KMS-11 (cell line): ENCODE measurements at regions not wholly inside any gene's neighbourhood (a gene's known extent, or its start where the extent isn't known, plus 50 kb on each side); places are given as distances from the start of the nearest gene placed in this dataset.
A peak's percentile ranks its signal among the peaks of the same experiment; 100 is the strongest.
"Not testable (repeated sequence)": the region's sequence is repeated elsewhere in the genome, so short reads cannot be mapped to it uniquely, and the experiment has no call there.

ENCODE experiments used
- H2AFZ ChIP-seq: fragments of 200-600 bp; sonication (generic); 2 replicates; pipeline ENCODE4 v1.6.1; 2016; ENCODE audit warnings: antibody characterized with exemption, mixed run types, low read depth
- H3K27ac ChIP-seq: fragments of 200-600 bp; sonication (generic); 2 replicates; pipeline ENCODE4 v1.6.1; 2016; ENCODE audit warnings: mild to moderate bottlenecking, mixed run types
- H3K27me3 ChIP-seq: fragments of 200-600 bp; sonication (generic); 2 replicates; pipeline ENCODE4 v1.6.1; 2017; ENCODE audit warnings: mild to moderate bottlenecking, low read depth, mixed run types, moderate library complexity; ENCODE audit not compliant: insufficient read depth
- H3K36me3 ChIP-seq: fragments of 200-600 bp; sonication (generic); 2 replicates; pipeline ENCODE4 v1.6.1; 2017; ENCODE audit warnings: mild to moderate bottlenecking, mixed run types; ENCODE audit not compliant: insufficient read depth
- H3K4me1 ChIP-seq: fragments of 200-600 bp; sonication (generic); 2 replicates; pipeline ENCODE4 v1.6.1; 2016; ENCODE audit warnings: mild to moderate bottlenecking, low read depth, mixed run types; ENCODE audit not compliant: poor library complexity, severe bottlenecking
- H3K4me2 ChIP-seq: fragments of 200-600 bp; sonication (generic); 2 replicates; pipeline ENCODE4 v1.7.0; 2016; ENCODE audit warnings: mild to moderate bottlenecking, mixed run types
- H3K4me3 ChIP-seq: fragments of 200-600 bp; sonication (generic); IDR thresholded peaks from 2 replicates; pipeline ENCODE4 v1.6.1; 2017; ENCODE audit warnings: low read depth, low read length, mixed read lengths; ENCODE audit not compliant: insufficient read depth
- H3K79me2 ChIP-seq: fragments of 200-600 bp; sonication (generic); 2 replicates; pipeline ENCODE4 v1.6.1; 2016; ENCODE audit warnings: low read depth, mixed run types; ENCODE audit not compliant: insufficient read depth
- H3K9ac ChIP-seq: fragments of 200-600 bp; sonication (generic); 2 replicates; pipeline ENCODE4 v1.6.1; 2016; ENCODE audit warnings: mild to moderate bottlenecking, mixed run types
- H4K20me1 ChIP-seq: fragments of 200-600 bp; sonication (generic); 2 replicates; pipeline ENCODE4 v1.6.1; 2016; ENCODE audit warnings: mild to moderate bottlenecking, mixed run types; ENCODE audit not compliant: insufficient read depth
- TF ChIP-seq, protein P1 (sequence below): fragments of 200-600 bp; sonication (generic); conservative IDR thresholded peaks from 2 replicates; pipeline ENCODE4 v1.6.1; 2017; ENCODE audit warnings: low read depth, mild to moderate bottlenecking, antibody characterized with exemption, low read length, moderate library complexity, mixed read lengths

DNA sequence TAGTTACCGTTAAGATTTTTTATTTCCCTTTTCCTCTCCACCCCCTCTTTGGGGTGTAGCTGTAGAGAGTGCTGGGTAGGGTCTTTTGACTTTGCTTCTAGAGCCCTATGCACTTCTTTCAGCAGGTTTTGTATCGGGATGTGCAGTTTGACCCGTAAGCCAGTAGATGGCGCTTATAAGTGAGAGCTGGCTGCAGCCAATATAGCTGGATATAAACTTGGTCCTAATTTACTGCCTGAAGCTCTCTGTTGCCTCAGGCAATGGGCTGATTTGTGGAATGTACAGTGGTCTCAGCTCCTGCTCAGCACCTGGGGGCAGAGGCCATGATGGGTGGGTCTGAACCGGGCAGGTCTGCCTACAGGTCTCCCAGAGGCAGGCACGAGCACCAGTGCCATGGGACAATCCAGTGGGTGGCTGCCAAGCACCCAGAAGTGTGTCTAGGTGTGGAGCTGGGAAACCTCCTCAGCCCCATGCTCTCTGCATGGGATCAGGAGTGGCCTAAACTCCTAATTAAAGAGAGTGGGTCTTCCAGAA, 146.5 kb downstream of the SPANXN1 start:
- no peaks in the 10 kb centered on the region for H4K20me1 ChIP-seq
- TF ChIP-seq, protein P1, sequence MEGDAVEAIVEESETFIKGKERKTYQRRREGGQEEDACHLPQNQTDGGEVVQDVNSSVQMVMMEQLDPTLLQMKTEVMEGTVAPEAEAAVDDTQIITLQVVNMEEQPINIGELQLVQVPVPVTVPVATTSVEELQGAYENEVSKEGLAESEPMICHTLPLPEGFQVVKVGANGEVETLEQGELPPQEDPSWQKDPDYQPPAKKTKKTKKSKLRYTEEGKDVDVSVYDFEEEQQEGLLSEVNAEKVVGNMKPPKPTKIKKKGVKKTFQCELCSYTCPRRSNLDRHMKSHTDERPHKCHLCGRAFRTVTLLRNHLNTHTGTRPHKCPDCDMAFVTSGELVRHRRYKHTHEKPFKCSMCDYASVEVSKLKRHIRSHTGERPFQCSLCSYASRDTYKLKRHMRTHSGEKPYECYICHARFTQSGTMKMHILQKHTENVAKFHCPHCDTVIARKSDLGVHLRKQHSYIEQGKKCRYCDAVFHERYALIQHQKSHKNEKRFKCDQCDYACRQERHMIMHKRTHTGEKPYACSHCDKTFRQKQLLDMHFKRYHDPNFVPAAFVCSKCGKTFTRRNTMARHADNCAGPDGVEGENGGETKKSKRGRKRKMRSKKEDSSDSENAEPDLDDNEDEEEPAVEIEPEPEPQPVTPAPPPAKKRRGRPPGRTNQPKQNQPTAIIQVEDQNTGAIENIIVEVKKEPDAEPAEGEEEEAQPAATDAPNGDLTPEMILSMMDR: peak; percentile 70
- no peak overlapping the region for H3K9ac ChIP-seq
- H3K4me2 ChIP-seq: no peak overlapping the region
- no peak overlapping the region for H2AFZ ChIP-seq
- no peaks in the 10 kb centered on the region for H3K27me3 ChIP-seq
- no peaks in the 10 kb centered on the region for H3K4me1 ChIP-seq
- H3K4me3 ChIP-seq: no peak overlapping the region
- no peaks in the 10 kb centered on the region for H3K36me3 ChIP-seq
- H3K27ac ChIP-seq: no peak overlapping the region
- no peaks in the 10 kb centered on the region for H3K79me2 ChIP-seq

DNA sequence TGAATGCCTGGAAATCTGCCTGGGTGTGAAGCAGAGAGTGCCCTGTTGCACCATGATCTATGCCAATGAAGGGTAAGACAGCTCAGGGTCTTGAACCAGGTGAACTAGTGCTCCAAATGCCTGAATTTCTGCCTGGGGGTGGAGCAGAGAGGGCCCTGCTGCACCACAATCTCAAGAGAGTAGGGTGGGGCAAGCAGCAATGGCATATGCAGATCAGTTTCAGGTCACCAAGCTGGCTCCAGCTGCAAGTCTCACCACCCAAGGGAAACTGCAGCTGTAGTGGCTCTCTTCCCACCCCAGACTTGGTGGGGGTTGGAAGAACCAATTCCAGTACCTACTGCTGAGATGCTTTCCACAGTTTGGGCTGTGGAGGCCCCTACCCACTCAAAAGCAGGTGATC, 147.0 kb downstream of the SPANXN1 start:
- Histone ChIP-seq H2AFZ (no peak overlapping the region), H4K20me1 (no peaks in the 10 kb centered on the region), H3K4me3 (no peak overlapping the region), H3K27me3 (no peaks in the 10 kb centered on the region), H3K36me3 (no peaks in the 10 kb centered on the region), H3K9ac (no peak overlapping the region), H3K4me2 (no peak overlapping the region), H3K79me2 (no peaks in the 10 kb centered on the region), H3K27ac (no peak overlapping the region), H3K4me1 (no peaks in the 10 kb centered on the region)
- TF ChIP-seq, protein P1: no peak

DNA sequence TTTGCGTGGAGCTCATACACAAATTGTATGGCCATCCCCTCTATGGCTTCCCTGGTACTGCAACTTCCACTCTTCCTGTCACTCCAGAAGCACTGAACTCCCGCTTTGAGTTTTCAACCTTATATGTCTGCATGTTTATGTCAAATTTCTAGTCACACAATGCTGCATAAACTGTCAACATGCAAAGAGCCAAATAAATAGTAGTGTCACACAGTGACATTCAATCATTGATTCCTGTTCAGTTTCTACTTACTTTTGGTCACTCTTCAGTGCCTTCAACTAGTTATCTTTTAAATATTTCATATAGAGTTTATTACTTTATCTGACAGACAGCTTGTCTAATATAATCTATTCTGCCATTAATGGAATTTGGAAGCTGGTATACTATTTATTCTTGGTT, 149.3 kb downstream of the SPANXN1 start:
- Histone ChIP-seq H3K9ac (no peak overlapping the region), H3K27ac (no peak overlapping the region), H4K20me1 (no peaks in the 10 kb centered on the region), H3K4me2 (no peak overlapping the region), H3K36me3 (no peaks in the 10 kb centered on the region), H3K4me1 (no peaks in the 10 kb centered on the region), H3K79me2 (no peaks in the 10 kb centered on the region), H3K27me3 (no peaks in the 10 kb centered on the region), H3K4me3 (no peak overlapping the region), H2AFZ (no peak overlapping the region)
- TF ChIP-seq, protein P1: no peak

DNA sequence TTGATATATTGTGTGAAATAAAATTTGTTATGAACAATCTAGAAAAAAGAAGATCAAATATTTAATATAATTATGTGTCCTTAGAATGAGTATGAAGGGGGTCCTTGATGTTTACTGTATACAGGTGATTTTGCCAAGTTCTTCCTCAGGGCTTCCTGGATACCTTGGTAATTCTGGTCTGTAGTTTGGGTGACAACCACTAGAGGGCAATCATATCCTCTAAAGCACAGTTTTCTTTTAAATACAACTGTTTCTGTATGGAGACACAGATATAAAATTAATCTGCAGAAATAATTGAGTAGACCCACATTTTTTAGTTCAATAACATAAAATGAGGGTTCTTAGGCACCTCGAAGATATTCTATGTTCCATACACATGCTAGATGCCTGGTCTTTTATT, 157.7 kb downstream of the SPANXN1 start:
- TF ChIP-seq, protein P1: peak; percentile 56
- H2AFZ ChIP-seq: no peak overlapping the region
- H3K4me2 ChIP-seq: no peak overlapping the region
- no peaks in the 10 kb centered on the region for H3K79me2 ChIP-seq
- no peak overlapping the region for H3K27ac ChIP-seq
- no peaks in the 10 kb centered on the region for H3K27me3 ChIP-seq
- no peaks in the 10 kb centered on the region for H4K20me1 ChIP-seq
- H3K9ac ChIP-seq: no peak overlapping the region
- H3K4me1 ChIP-seq: no peaks in the 10 kb centered on the region
- H3K4me3 ChIP-seq: no peak overlapping the region
- H3K36me3 ChIP-seq: no peaks in the 10 kb centered on the region

DNA sequence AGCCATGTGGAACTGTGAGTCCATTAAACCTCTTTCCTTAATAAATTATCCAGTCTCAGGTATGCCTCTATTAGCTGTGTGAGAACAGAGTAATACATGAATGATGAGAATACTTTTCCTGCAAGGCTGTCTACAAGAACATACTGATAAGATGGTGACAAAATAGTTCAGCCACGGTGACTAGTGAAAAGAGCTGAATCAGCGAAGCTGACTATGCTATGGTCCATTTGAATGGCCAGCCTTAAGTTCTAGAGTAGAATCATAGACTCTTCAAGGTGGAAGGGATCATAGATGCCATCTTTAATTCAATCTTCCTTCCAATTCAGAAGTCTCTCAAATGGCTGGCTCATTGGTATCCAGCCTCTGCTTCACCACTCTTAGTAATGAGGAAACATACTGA, 163.3 kb downstream of the SPANXN1 start:
- Histone ChIP-seq H3K9ac (no peak overlapping the region), H4K20me1 (no peaks in the 10 kb centered on the region), H3K36me3 (no peaks in the 10 kb centered on the region), H3K4me3 (no peak overlapping the region), H2AFZ (no peak overlapping the region), H3K27ac (no peak overlapping the region), H3K79me2 (no peaks in the 10 kb centered on the region), H3K4me2 (no peak overlapping the region), H3K4me1 (no peaks in the 10 kb centered on the region), H3K27me3 (no peaks in the 10 kb centered on the region)
- TF ChIP-seq, protein P1: no peak

DNA sequence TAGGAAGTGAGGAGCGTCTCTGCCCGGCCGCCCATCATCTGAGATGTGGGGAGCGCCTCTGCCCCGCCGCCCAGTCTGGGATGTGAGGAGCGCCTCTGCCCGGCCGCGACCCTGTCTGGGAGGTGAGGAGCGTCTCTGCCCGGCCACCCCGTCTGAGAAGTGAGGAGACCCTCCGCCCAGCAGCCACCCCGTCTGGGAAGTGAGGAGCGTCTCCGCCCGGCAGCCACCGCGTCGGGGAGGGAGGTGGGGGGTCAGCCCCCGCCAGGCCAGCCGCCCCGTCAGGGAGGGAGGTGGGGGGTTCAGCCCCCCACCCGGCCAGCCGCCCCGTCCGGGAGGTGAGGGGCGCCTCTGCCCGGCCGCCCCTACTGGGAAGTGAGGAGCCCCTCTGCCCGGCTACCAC, 188.9 kb downstream of the SPANXN1 start:
- H4K20me1 ChIP-seq, H3K9ac ChIP-seq, H3K27ac ChIP-seq, H3K79me2 ChIP-seq, H3K4me1 ChIP-seq, H2AFZ ChIP-seq, H3K4me2 ChIP-seq, H3K36me3 ChIP-seq, H3K4me3 ChIP-seq, H3K27me3 ChIP-seq: not testable (repeated sequence)
